ENCODE measurements at regions not wholly inside any gene's neighbourhood (a gene's known extent, or its start where the extent isn't known, plus 50 kb on each side); places are given as distances from the start of the nearest gene placed in this dataset.

DNA sequence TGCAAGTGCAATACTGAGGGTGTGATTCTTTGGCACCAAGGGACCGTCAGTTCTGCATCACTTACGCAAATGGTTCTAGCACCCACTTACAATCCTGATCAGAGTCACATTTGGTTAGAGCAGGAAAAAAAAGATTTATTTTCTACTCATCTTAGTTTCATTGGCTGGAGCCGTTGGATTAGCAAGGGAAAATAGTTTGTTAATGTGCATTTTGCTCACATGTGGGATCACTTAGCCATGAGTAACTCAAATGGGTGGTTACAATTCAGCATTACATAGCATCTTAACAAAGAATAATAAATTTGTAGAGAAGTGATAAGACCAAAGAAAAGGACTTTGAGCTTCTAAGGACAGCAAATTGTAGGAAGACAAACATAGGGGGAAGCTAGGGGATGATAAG is 216.9 kb downstream of the AUH start (continued):
- TF ChIP-seq, protein P1, sequence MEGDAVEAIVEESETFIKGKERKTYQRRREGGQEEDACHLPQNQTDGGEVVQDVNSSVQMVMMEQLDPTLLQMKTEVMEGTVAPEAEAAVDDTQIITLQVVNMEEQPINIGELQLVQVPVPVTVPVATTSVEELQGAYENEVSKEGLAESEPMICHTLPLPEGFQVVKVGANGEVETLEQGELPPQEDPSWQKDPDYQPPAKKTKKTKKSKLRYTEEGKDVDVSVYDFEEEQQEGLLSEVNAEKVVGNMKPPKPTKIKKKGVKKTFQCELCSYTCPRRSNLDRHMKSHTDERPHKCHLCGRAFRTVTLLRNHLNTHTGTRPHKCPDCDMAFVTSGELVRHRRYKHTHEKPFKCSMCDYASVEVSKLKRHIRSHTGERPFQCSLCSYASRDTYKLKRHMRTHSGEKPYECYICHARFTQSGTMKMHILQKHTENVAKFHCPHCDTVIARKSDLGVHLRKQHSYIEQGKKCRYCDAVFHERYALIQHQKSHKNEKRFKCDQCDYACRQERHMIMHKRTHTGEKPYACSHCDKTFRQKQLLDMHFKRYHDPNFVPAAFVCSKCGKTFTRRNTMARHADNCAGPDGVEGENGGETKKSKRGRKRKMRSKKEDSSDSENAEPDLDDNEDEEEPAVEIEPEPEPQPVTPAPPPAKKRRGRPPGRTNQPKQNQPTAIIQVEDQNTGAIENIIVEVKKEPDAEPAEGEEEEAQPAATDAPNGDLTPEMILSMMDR (conservative IDR thresholded peaks at IDR 0.05; ENCODE audit: low read depth in 2 of 2), result no peak
- no peak for TF ChIP-seq ZNF114 (CRISPR knock-in tag; IDR thresholded peaks at IDR 0.05)
- TF ChIP-seq JUNB (IDR thresholded peaks at IDR 0.05; ENCODE audit: unreplicated experiment), result no peak
- TF ChIP-seq EZH2phosphoT487 (IDR thresholded peaks at IDR 0.05; ENCODE audit: unreplicated experiment), result no peak
- no peak for TF ChIP-seq ZNF331 (CRISPR knock-in tag; IDR thresholded peaks at IDR 0.05; ENCODE audit: low read depth)
- TF ChIP-seq CREB1 (CRISPR knock-in tag; IDR thresholded peaks at IDR 0.05; ENCODE audit: low read depth), result no peak

DNA sequence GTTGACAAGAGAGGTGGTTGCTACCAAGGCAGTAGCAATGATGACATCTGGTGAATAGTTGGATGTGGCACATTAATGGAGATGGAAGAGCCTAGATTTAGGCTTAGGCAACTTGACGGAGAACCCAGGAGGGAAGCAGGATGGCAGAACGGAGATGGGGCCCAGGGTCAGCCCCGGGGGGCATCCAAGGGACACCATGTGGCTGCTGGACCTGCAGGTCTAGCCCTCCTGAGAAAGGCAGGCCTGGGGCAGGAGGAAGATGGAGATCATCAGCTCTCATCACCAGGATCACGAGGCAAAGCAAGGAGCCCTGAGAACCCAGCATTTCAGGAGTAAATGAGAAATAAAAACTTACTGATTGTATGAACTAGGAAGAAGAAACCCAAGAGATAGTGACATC is 216.2 kb downstream of the AUH start:
- Histone ChIP-seq H2AFZ (no peak overlapping the region), H3K36me3 (ENCODE audit: insufficient read depth) (no peaks in the 10 kb centered on the region), H3K79me2 (replicated peaks; ENCODE audit: insufficient read depth) (no peaks in the 10 kb centered on the region), H3K27me3 (ENCODE audit: insufficient read depth) (no peaks in the 10 kb centered on the region), H3K27ac (ENCODE audit: low read depth) (no peak overlapping the region), H3K4me3 (no peak overlapping the region), H4K20me1 (replicated peaks; ENCODE audit: insufficient read depth) (no peaks in the 10 kb centered on the region), H3K4me1 (ENCODE audit: insufficient read depth) (peaks cover 8% of the 10 kb centered on the region; the same call in 1 of the 2 replicates), H3K9me2 (ENCODE audit: insufficient read depth) (no peaks in the 10 kb centered on the region), H3F3A (replicated peaks; ENCODE audit: low read depth) (no peaks in the 10 kb centered on the region), H3K4me2 (no peak overlapping the region)
- peaks cover 9% of the 10 kb centered on the region for H3K27me3 Mint-ChIP-seq (ENCODE audit: insufficient read depth, low read depth, poor library complexity)
- H3K27ac Mint-ChIP-seq, result no peak overlapping the region
- H3K9me3 Mint-ChIP-seq, result peaks cover 29% of the 10 kb centered on the region
- TF ChIP-seq NANOG (IDR thresholded peaks at IDR 0.05; ENCODE audit: borderline replicate concordance) (no peak), ZNF114 (CRISPR knock-in tag; IDR thresholded peaks at IDR 0.05) (no peak), JUNB (IDR thresholded peaks at IDR 0.05; ENCODE audit: unreplicated experiment) (no peak), POLR2AphosphoS5 (IDR thresholded peaks at IDR 0.05; ENCODE audit: low read depth) (no peak), ZNF331 (CRISPR knock-in tag; IDR thresholded peaks at IDR 0.05; ENCODE audit: low read depth) (no peak)
- TF ChIP-seq, protein P1 (conservative IDR thresholded peaks at IDR 0.05; ENCODE audit: low read depth in 2 of 2), result no peak
- TF ChIP-seq, protein P2, sequence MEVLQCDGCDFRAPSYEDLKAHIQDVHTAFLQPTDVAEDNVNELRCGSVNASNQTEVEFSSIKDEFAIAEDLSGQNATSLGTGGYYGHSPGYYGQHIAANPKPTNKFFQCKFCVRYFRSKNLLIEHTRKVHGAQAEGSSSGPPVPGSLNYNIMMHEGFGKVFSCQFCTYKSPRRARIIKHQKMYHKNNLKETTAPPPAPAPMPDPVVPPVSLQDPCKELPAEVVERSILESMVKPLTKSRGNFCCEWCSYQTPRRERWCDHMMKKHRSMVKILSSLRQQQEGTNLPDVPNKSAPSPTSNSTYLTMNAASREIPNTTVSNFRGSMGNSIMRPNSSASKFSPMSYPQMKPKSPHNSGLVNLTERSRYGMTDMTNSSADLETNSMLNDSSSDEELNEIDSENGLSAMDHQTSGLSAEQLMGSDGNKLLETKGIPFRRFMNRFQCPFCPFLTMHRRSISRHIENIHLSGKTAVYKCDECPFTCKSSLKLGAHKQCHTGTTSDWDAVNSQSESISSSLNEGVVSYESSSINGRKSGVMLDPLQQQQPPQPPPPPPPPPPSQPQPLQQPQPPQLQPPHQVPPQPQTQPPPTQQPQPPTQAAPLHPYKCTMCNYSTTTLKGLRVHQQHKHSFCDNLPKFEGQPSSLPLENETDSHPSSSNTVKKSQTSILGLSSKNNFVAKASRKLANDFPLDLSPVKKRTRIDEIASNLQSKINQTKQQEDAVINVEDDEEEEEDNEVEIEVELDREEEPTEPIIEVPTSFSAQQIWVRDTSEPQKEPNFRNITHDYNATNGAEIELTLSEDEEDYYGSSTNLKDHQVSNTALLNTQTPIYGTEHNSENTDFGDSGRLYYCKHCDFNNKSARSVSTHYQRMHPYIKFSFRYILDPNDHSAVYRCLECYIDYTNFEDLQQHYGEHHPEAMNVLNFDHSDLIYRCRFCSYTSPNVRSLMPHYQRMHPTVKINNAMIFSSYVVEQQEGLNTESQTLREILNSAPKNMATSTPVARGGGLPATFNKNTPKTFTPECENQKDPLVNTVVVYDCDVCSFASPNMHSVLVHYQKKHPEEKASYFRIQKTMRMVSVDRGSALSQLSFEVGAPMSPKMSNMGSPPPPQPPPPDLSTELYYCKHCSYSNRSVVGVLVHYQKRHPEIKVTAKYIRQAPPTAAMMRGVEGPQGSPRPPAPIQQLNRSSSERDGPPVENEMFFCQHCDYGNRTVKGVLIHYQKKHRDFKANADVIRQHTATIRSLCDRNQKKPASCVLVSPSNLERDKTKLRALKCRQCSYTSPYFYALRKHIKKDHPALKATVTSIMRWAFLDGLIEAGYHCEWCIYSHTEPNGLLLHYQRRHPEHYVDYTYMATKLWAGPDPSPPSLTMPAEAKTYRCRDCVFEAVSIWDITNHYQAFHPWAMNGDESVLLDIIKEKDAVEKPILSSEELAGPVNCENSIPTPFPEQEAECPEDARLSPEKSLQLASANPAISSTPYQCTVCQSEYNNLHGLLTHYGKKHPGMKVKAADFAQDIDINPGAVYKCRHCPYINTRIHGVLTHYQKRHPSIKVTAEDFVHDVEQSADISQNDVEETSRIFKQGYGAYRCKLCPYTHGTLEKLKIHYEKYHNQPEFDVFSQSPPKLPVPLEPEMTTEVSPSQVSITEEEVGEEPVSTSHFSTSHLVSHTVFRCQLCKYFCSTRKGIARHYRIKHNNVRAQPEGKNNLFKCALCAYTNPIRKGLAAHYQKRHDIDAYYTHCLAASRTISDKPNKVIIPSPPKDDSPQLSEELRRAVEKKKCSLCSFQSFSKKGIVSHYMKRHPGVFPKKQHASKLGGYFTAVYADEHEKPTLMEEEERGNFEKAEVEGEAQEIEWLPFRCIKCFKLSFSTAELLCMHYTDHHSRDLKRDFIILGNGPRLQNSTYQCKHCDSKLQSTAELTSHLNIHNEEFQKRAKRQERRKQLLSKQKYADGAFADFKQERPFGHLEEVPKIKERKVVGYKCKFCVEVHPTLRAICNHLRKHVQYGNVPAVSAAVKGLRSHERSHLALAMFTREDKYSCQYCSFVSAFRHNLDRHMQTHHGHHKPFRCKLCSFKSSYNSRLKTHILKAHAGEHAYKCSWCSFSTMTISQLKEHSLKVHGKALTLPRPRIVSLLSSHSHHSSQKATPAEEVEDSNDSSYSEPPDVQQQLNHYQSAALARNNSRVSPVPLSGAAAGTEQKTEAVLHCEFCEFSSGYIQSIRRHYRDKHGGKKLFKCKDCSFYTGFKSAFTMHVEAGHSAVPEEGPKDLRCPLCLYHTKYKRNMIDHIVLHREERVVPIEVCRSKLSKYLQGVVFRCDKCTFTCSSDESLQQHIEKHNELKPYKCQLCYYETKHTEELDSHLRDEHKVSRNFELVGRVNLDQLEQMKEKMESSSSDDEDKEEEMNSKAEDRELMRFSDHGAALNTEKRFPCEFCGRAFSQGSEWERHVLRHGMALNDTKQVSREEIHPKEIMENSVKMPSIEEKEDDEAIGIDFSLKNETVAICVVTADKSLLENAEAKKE (CRISPR knock-in tag; IDR thresholded peaks at IDR 0.05), result no peak
- TF ChIP-seq, protein P3, sequence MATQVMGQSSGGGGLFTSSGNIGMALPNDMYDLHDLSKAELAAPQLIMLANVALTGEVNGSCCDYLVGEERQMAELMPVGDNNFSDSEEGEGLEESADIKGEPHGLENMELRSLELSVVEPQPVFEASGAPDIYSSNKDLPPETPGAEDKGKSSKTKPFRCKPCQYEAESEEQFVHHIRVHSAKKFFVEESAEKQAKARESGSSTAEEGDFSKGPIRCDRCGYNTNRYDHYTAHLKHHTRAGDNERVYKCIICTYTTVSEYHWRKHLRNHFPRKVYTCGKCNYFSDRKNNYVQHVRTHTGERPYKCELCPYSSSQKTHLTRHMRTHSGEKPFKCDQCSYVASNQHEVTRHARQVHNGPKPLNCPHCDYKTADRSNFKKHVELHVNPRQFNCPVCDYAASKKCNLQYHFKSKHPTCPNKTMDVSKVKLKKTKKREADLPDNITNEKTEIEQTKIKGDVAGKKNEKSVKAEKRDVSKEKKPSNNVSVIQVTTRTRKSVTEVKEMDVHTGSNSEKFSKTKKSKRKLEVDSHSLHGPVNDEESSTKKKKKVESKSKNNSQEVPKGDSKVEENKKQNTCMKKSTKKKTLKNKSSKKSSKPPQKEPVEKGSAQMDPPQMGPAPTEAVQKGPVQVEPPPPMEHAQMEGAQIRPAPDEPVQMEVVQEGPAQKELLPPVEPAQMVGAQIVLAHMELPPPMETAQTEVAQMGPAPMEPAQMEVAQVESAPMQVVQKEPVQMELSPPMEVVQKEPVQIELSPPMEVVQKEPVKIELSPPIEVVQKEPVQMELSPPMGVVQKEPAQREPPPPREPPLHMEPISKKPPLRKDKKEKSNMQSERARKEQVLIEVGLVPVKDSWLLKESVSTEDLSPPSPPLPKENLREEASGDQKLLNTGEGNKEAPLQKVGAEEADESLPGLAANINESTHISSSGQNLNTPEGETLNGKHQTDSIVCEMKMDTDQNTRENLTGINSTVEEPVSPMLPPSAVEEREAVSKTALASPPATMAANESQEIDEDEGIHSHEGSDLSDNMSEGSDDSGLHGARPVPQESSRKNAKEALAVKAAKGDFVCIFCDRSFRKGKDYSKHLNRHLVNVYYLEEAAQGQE (IDR thresholded peaks at IDR 0.05; ENCODE audit: unreplicated experiment), result no peak
- H3K36me3 Mint-ChIP-seq (ENCODE audit: low read depth), result peaks cover 20% of the 10 kb centered on the region
- peaks cover 24% of the 10 kb centered on the region for H3K4me1 Mint-ChIP-seq
- no peak overlapping the region for H3K4me3 Mint-ChIP-seq
- no peak for ATAC-seq
- no peak for DNase-seq (ENCODE audit: low spot score)
